ENCODE measurements at regions not wholly inside any gene's neighbourhood (a gene's known extent, or its start where the extent isn't known, plus 50 kb on each side); places are given as distances from the start of the nearest gene placed in this dataset.
"Not testable (repeated sequence)": the region's sequence is repeated elsewhere in the genome, so short reads cannot be mapped to it uniquely, and the experiment has no call there.

- TF ChIP-seq POLR2AphosphoS5 (IDR thresholded peaks at IDR 0.05) (no peak), EP300 (IDR thresholded peaks at IDR 0.05) (no peak), POLR2A (IDR thresholded peaks at IDR 0.05) (no peak)
- TF ChIP-seq, protein P1, sequence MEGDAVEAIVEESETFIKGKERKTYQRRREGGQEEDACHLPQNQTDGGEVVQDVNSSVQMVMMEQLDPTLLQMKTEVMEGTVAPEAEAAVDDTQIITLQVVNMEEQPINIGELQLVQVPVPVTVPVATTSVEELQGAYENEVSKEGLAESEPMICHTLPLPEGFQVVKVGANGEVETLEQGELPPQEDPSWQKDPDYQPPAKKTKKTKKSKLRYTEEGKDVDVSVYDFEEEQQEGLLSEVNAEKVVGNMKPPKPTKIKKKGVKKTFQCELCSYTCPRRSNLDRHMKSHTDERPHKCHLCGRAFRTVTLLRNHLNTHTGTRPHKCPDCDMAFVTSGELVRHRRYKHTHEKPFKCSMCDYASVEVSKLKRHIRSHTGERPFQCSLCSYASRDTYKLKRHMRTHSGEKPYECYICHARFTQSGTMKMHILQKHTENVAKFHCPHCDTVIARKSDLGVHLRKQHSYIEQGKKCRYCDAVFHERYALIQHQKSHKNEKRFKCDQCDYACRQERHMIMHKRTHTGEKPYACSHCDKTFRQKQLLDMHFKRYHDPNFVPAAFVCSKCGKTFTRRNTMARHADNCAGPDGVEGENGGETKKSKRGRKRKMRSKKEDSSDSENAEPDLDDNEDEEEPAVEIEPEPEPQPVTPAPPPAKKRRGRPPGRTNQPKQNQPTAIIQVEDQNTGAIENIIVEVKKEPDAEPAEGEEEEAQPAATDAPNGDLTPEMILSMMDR (IDR thresholded peaks at IDR 0.05), result no peak
- no peak overlapping the region for H3K4me3 ChIP-seq
- no peak overlapping the region for H3K27ac ChIP-seq
- no peaks in the 10 kb centered on the region for H3K27me3 ChIP-seq
- 77% methylated on average over 2 of the region's 2 CpGs for WGBS, 2 donors
- DNase-seq, result no peak
- H3K4me1 ChIP-seq, result peaks cover 0 to 8% (median 7%) of the 10 kb centered on the region in 4 donors
- intact Hi-C loops (cut with DNase I), result loop anchor here (10.0 kb wide), 1 partner anchor 480 kb away; no protein-coding TSS in a partner anchor
- no peaks in the 10 kb centered on the region for H3K9me3 ChIP-seq
- H3K36me3 ChIP-seq, result no peaks in the 10 kb centered on the region
Measured at GRCh38 chr4:147104768-147105167, 159.1 kb upstream of the TTC29 start.

DNA sequence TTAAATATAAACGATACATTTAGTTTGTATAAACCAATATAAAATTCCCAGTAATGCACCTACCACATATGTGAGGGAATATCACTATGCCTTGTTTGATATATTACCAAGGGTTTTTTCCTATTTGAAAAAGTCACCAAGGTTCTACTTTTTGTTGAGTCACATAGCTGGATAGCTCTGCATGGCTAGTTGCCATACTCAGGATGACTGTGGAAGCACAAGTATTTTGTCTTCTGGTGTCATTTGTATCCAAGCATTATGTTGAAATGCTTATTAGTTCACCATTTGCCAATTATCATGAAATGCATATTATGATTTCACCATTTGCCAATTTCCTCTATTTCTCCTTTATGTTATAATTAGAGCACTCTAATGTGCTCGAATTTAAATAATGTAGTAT is 162.7 kb upstream of the TTC29 start:
- Histone ChIP-seq H3K36me3 (no peaks in the 10 kb centered on the region), H3K9me3 (no peaks in the 10 kb centered on the region), H3K4me1 (peaks cover 0 to 4% (median 2%) of the 10 kb centered on the region in 4 donors), H3K27ac (no peak overlapping the region), H3K4me3 (no peak overlapping the region), H3K27me3 (no peaks in the 10 kb centered on the region)
- TF ChIP-seq, protein P1 (IDR thresholded peaks at IDR 0.05), result no peak
- TF ChIP-seq POLR2AphosphoS5 (IDR thresholded peaks at IDR 0.05) (no peak), EP300 (IDR thresholded peaks at IDR 0.05) (no peak), POLR2A (IDR thresholded peaks at IDR 0.05) (no peak)
- intact Hi-C loops (cut with DNase I), result loop anchor here (10.0 kb wide), 1 partner anchor 476 kb away; no protein-coding TSS in a partner anchor
- DNase-seq, result no peak
- 77 to 89% methylated on average over 2 of the region's 2 CpGs for WGBS, 2 donors

DNA sequence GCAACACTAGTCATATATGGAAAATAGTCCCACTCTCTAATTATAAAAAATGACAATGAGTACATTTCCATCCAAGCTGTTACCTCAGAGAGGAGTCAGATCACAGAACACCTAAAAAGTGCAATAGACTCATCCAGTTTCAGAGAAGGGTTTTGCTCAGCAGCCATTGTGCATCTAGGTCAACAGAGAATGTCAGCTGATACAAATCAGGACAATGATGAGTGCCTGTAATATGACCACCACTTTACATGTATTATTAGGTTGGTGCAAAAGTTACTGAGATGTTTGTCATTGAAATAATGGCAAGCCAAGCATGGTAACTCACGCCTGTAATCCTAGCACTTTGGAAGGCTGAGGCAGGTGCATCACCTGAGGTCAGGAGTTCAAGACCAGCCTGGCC is 164.1 kb upstream of the TTC29 start:
- H3K36me3 ChIP-seq, result no peaks in the 10 kb centered on the region
- H3K27ac ChIP-seq, result no peak overlapping the region
- no peak overlapping the region for H3K4me3 ChIP-seq
- H3K4me1 ChIP-seq, result no peaks in the 10 kb centered on the region
- no peak for DNase-seq
- no peaks in the 10 kb centered on the region for H3K27me3 ChIP-seq
- intact Hi-C loops (cut with DNase I), result loop anchor here (10.0 kb wide), 1 partner anchor 475 kb away; no protein-coding TSS in a partner anchor
- TF ChIP-seq POLR2A (IDR thresholded peaks at IDR 0.05) (no peak), EP300 (IDR thresholded peaks at IDR 0.05) (no peak), POLR2AphosphoS5 (IDR thresholded peaks at IDR 0.05) (no peak)
- TF ChIP-seq, protein P1 (IDR thresholded peaks at IDR 0.05), result no peak
- 75 to 82% methylated on average over 1 of the region's 1 CpG for WGBS, 2 donors
- no peaks in the 10 kb centered on the region for H3K9me3 ChIP-seq

- Histone ChIP-seq H3K36me3 (no peaks in the 10 kb centered on the region), H3K9me3 (peaks cover 0 to 4% (median 0%) of the 10 kb centered on the region in 4 donors), H3K27me3 (no peaks in the 10 kb centered on the region), H3K4me3 (no peak overlapping the region), H3K4me1 (no peaks in the 10 kb centered on the region), H3K27ac (no peak overlapping the region)
- 75 to 80% methylated on average over 7 of the region's 7 CpGs for WGBS, 2 donors
- TF ChIP-seq EP300 (IDR thresholded peaks at IDR 0.05) (no peak), POLR2A (IDR thresholded peaks at IDR 0.05) (no peak), POLR2AphosphoS5 (IDR thresholded peaks at IDR 0.05) (no peak)
- TF ChIP-seq, protein P1 (IDR thresholded peaks at IDR 0.05), result no peak
- intact Hi-C loops (cut with DNase I), result no loop called here
- no peak for DNase-seq
Measured at GRCh38 chr4:147110473-147111367, 165.1 kb upstream of the TTC29 start.

DNA sequence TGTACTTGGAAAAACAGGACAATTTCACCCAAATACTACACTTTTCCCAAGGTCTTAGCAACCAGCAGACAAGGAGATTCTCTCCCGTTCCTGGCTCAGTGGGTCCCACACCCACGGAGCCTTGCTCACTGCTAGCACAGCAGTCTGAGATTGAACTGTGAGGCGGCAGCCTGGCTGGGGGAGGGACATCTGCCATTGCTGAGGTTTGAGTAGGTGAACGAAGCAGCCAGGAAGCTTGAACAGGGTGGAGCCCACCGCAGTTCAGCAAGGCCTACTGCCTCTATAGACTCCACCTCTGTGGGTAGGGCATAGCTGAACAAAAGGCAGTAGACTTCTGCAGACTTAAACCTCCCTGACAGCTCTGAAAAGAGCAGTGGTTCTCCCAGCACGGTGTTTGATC is 166.5 kb upstream of the TTC29 start:
- H3K27me3 ChIP-seq; H3K4me1 ChIP-seq; H3K27ac ChIP-seq; H3K9me3 ChIP-seq; H3K4me3 ChIP-seq; H3K36me3 ChIP-seq; DNase-seq; intact Hi-C loops (cut with DNase I): not testable (repeated sequence)
- 76 to 77% methylated on average over 6 of the region's 6 CpGs for WGBS, 2 donors
